ENCODE measurements at regions not wholly inside any gene's neighbourhood (a gene's known extent, or its start where the extent isn't known, plus 50 kb on each side); places are given as distances from the start of the nearest gene placed in this dataset.

- no peak for DNase-seq (ENCODE audit: low read depth, low spot score)
- in situ Hi-C loops (cut with MboI) (no loop called here), intact Hi-C loops (cut with micrococcal nuclease; ENCODE audit: unreplicated experiment) (no loop called here)
- ChIA-PET CTCF (no interaction called here), RAD21 (ENCODE audit: unreplicated experiment) (no interaction called here), POLR2A (no interaction called here), SMC1A (ENCODE audit: uncharacterized antibody, unreplicated experiment) (no interaction called here)
- Histone ChIP-seq H3K27ac (ENCODE audit: control insufficient read depth, insufficient read depth) (no peak overlapping the region), H4K20me1 (ENCODE audit: control insufficient read depth, insufficient read depth) (no peaks in the 10 kb centered on the region), H3K4me1 (ENCODE audit: control insufficient read depth, insufficient read depth, low read length) (no peaks in the 10 kb centered on the region), H3K4me2 (ENCODE audit: control insufficient read depth, insufficient read depth) (no peak overlapping the region), H2AFZ (ENCODE audit: control insufficient read depth, low read depth, low read length) (no peak overlapping the region), H3K36me3 (ENCODE audit: control insufficient read depth in 2 of 2, insufficient read depth in 2 of 2, low read length in 1 of 2) (no peaks in the 10 kb centered on the region), H3K27me3 (replicated peaks in 1 of 2; ENCODE audit: control insufficient read depth in 2 of 2, insufficient read depth in 2 of 2, low read length in 1 of 2) (no peaks in the 10 kb centered on the region), H3K9me3 (replicated peaks; ENCODE audit: control insufficient read depth, insufficient read depth, low read length) (no peaks in the 10 kb centered on the region; the same call in 2 of the 3 replicates), H3K9ac (ENCODE audit: control insufficient read depth, insufficient read depth, low read length) (no peak overlapping the region), H3K79me2 (ENCODE audit: control insufficient read depth, insufficient read depth, low read length) (no peaks in the 10 kb centered on the region), H3K4me3 (no peak overlapping the region)
- WGBS (ENCODE audit: insufficient coverage, insufficient replicate concordance, low lambda C conversion rate, missing lambda C conversion rate): 8% methylated on average over 4 of the region's 5 CpGs
- ATAC-seq: no peak
- BruUV-seq (replicated peaks): no TSS peak
- FAIRE-seq: no peak
- no peak for TF ChIP-seq POLR2A (IDR thresholded peaks at IDR 0.05; ENCODE audit: low read depth, low read length)
- no peak for TF ChIP-seq CEBPZ (IDR thresholded peaks at IDR 0.05; ENCODE audit: low read depth, low read length)
- no peak for TF ChIP-seq SP1 (IDR thresholded peaks at IDR 0.05; ENCODE audit: low read depth, low read length)
Measured at GRCh38 chr20:30598460-30599230, 658.8 kb upstream of the DEFB115 start.

GRCh38 chr20:30599990-30600389 is 657.5 kb upstream of the DEFB115 start:
- no peak for ATAC-seq
- Histone ChIP-seq H3K4me3 (no peak overlapping the region), H3K27ac (ENCODE audit: control insufficient read depth, insufficient read depth) (no peak overlapping the region), H3K36me3 (ENCODE audit: control insufficient read depth in 2 of 2, insufficient read depth in 2 of 2, low read length in 1 of 2) (no peaks in the 10 kb centered on the region), H3K27me3 (replicated peaks in 1 of 2; ENCODE audit: control insufficient read depth in 2 of 2, insufficient read depth in 2 of 2, low read length in 1 of 2) (no peaks in the 10 kb centered on the region), H4K20me1 (ENCODE audit: control insufficient read depth, insufficient read depth) (no peaks in the 10 kb centered on the region), H3K4me2 (ENCODE audit: control insufficient read depth, insufficient read depth) (no peak overlapping the region), H3K9me3 (replicated peaks; ENCODE audit: control insufficient read depth, insufficient read depth, low read length) (no peaks in the 10 kb centered on the region; the same call in 2 of the 3 replicates), H3K79me2 (ENCODE audit: control insufficient read depth, insufficient read depth, low read length) (no peaks in the 10 kb centered on the region), H2AFZ (ENCODE audit: control insufficient read depth, low read depth, low read length) (no peak overlapping the region), H3K4me1 (ENCODE audit: control insufficient read depth, insufficient read depth, low read length) (no peaks in the 10 kb centered on the region), H3K9ac (ENCODE audit: control insufficient read depth, insufficient read depth, low read length) (no peak overlapping the region)
- CTCF ChIA-PET: no interaction called here
- POLR2A ChIA-PET: no interaction called here
- in situ Hi-C loops (cut with MboI) (no loop called here), intact Hi-C loops (cut with micrococcal nuclease; ENCODE audit: unreplicated experiment) (no loop called here)
- no peak for FAIRE-seq
- RAD21 ChIA-PET (ENCODE audit: unreplicated experiment): no interaction called here
- BruUV-seq (replicated peaks): no TSS peak
- TF ChIP-seq CHD4 (IDR thresholded peaks at IDR 0.05) (no peak), NR2C2 (IDR thresholded peaks at IDR 0.05; ENCODE audit: borderline replicate concordance, control insufficient read depth, insufficient read length, low read depth) (no peak), DPF2 (IDR thresholded peaks at IDR 0.05) (no peak), ATF2 (IDR thresholded peaks at IDR 0.05; ENCODE audit: low read length) (no peak)
- no peak for DNase-seq (ENCODE audit: low read depth, low spot score)
- SMC1A ChIA-PET (ENCODE audit: uncharacterized antibody, unreplicated experiment): no interaction called here
- WGBS (ENCODE audit: insufficient coverage, insufficient replicate concordance, low lambda C conversion rate, missing lambda C conversion rate): 33% methylated on average over 2 of the region's 2 CpGs
